Osteoblast (primary cell): ENCODE measurements at regions not wholly inside any gene's neighbourhood (a gene's known extent, or its start where the extent isn't known, plus 50 kb on each side); places are given as distances from the start of the nearest gene placed in this dataset.

Experiments
- DNase-seq: peaks from one replicate; pipeline ENCODE4 v3.0.0; 2011; ENCODE audit warnings: low spot score, mixed read lengths; ENCODE audit not compliant: insufficient read length; ENCODE audit errors: missing footprints
- H2AFZ ChIP-seq: 2 replicates; pipeline ENCODE4 v1.6.0; 2011; ENCODE audit warnings: mild to moderate bottlenecking, low read length
- H3K27ac ChIP-seq: 2 replicates; pipeline ENCODE4 v1.5.1; 2011; ENCODE audit warnings: mild to moderate bottlenecking, low read depth, low read length, moderate library complexity
- H3K27me3 ChIP-seq: 2 replicates; pipeline ENCODE4 v1.6.0; 2012; ENCODE audit warnings: mild to moderate bottlenecking, control low read depth, inconsistent platforms, low read length, moderate library complexity; ENCODE audit not compliant: insufficient read depth
- H3K36me3 ChIP-seq: 2 replicates; pipeline ENCODE4 v1.5.1; 2011; ENCODE audit warnings: mild to moderate bottlenecking, low read length, control low read depth, moderate library complexity; ENCODE audit not compliant: insufficient read depth
- H3K4me1 ChIP-seq: 2 replicates; pipeline ENCODE4 v1.5.1; 2011; ENCODE audit warnings: mild to moderate bottlenecking, low read length, control low read depth, moderate library complexity; ENCODE audit not compliant: insufficient read depth
- H3K4me2 ChIP-seq: 2 replicates; pipeline ENCODE4 v1.6.0; 2011; ENCODE audit warnings: mild to moderate bottlenecking, low read length; ENCODE audit not compliant: insufficient read depth
- H3K4me3 ChIP-seq: fragments of 200-600 bp; sonication (generic); 3 replicates; pipeline ENCODE4 v1.5.1; 2012; ENCODE audit warnings: mild to moderate bottlenecking, low read length, inconsistent platforms; ENCODE audit not compliant: insufficient read depth
- H3K79me2 ChIP-seq: 2 replicates; pipeline ENCODE4 v1.6.0; 2012; ENCODE audit warnings: mild to moderate bottlenecking, low read length, control low read depth, inconsistent platforms; ENCODE audit not compliant: insufficient read depth
- H3K9me3 ChIP-seq: 2 replicates; pipeline ENCODE4 v1.5.1; 2011; ENCODE audit warnings: low read depth, low read length, control low read depth
- H4K20me1 ChIP-seq: 2 replicates; pipeline ENCODE4 v1.6.0; 2012; ENCODE audit warnings: mild to moderate bottlenecking, low read length, control low read depth; ENCODE audit not compliant: insufficient read depth
- CTCF ChIP-seq: IDR thresholded peaks from 2 replicates; pipeline ENCODE4 v1.5.1; 2011; ENCODE audit warnings: mild to moderate bottlenecking, low read depth, low read length, moderate library complexity; ENCODE audit errors: extremely low read depth

- H3K36me3 ChIP-seq, result no peaks in the 10 kb centered on the region
- H3K9me3 ChIP-seq, result no peaks in the 10 kb centered on the region
- H3K27me3 ChIP-seq, result no peaks in the 10 kb centered on the region
- no peak for DNase-seq
- H4K20me1 ChIP-seq, result no peaks in the 10 kb centered on the region
- H3K4me3 ChIP-seq, result no peak overlapping the region
- H3K4me2 ChIP-seq, result no peak overlapping the region
- no peaks in the 10 kb centered on the region for H3K4me1 ChIP-seq
- H2AFZ ChIP-seq, result no peak overlapping the region
- no peaks in the 10 kb centered on the region for H3K79me2 ChIP-seq
- TF ChIP-seq CTCF, result no peak
- no peak overlapping the region for H3K27ac ChIP-seq
Measured at GRCh38 chr7:125643302-125643701, 713.7 kb upstream of the POT1 start.

- Histone ChIP-seq H3K4me2 (no peak overlapping the region), H4K20me1 (no peaks in the 10 kb centered on the region), H2AFZ (no peak overlapping the region), H3K27ac (no peak overlapping the region), H3K27me3 (no peaks in the 10 kb centered on the region), H3K4me1 (no peaks in the 10 kb centered on the region), H3K4me3 (no peak overlapping the region), H3K36me3 (no peaks in the 10 kb centered on the region), H3K79me2 (no peaks in the 10 kb centered on the region), H3K9me3 (no peaks in the 10 kb centered on the region)
- DNase-seq, result no peak
- TF ChIP-seq CTCF, result no peak
Measured at GRCh38 chr7:125641884-125642283, 712.3 kb upstream of the POT1 start.

- H3K36me3 ChIP-seq, result no peaks in the 10 kb centered on the region
- H3K9me3 ChIP-seq, result no peaks in the 10 kb centered on the region
- H3K4me2 ChIP-seq, result no peak overlapping the region
- H3K27me3 ChIP-seq, result no peaks in the 10 kb centered on the region
- no peak overlapping the region for H3K4me3 ChIP-seq
- no peak overlapping the region for H3K27ac ChIP-seq
- no peak for TF ChIP-seq CTCF
- H3K4me1 ChIP-seq, result no peaks in the 10 kb centered on the region
- no peak overlapping the region for H2AFZ ChIP-seq
- H3K79me2 ChIP-seq, result no peaks in the 10 kb centered on the region
- no peak for DNase-seq
- no peaks in the 10 kb centered on the region for H4K20me1 ChIP-seq
Measured at GRCh38 chr7:125636320-125636962, 706.8 kb upstream of the POT1 start.

- H3K27me3 ChIP-seq, result no peaks in the 10 kb centered on the region
- H4K20me1 ChIP-seq, result no peaks in the 10 kb centered on the region
- DNase-seq, result no peak
- no peak overlapping the region for H3K27ac ChIP-seq
- TF ChIP-seq CTCF, result no peak
- H3K4me2 ChIP-seq, result no peak overlapping the region
- no peaks in the 10 kb centered on the region for H3K4me1 ChIP-seq
- H3K79me2 ChIP-seq, result no peaks in the 10 kb centered on the region
- H2AFZ ChIP-seq, result no peak overlapping the region
- H3K9me3 ChIP-seq, result no peaks in the 10 kb centered on the region
- H3K4me3 ChIP-seq, result no peak overlapping the region
- no peaks in the 10 kb centered on the region for H3K36me3 ChIP-seq
Measured at GRCh38 chr7:125618516-125618915, 688.9 kb upstream of the POT1 start.
